ENCODE measurements at regions not wholly inside any gene's neighbourhood (a gene's known extent, or its start where the extent isn't known, plus 50 kb on each side); places are given as distances from the start of the nearest gene placed in this dataset.
"Not testable (repeated sequence)": the region's sequence is repeated elsewhere in the genome, so short reads cannot be mapped to it uniquely, and the experiment has no call there.

DNA sequence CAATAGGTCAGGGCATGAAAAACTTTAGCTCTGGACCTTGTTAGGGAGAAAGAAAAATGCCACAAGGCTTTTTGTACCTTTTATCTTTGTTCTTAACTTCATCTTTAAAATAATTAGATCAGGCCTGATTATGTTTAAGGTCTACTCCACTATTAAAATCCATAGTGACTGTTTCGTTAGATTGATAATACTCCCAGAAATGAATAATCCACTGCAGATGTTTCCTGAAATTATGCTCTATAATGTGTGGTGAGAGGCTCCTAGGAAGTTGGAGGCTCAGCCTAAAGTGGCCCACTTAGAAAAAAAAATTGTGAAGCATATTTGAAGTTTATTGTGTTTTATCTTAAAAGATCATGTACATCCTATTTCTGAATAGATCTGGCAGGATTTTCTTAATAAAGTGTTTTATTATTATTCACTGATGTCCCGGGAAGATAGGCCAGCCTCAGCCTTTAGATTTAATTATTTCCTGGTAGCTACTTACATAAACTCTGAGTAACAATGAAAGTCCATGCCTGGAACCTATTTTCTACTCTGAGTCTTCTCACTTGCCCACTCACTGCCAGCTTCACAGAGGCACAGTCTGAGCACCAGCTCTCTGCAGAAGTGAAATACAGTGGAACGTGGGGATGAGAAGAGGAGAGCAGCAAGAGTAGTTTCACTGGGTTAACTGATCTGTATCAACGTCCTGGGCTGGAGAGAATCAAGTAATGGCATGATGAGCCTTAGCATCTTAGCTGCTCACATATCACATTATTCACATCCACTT lies 126.8 kb upstream of the TMEM170B start:
- ATAC-seq (ENCODE audit: low FRiP score) (no peak), DNase-seq (ENCODE audit: low spot score) (no peak)
- TF ChIP-seq, protein P1, sequence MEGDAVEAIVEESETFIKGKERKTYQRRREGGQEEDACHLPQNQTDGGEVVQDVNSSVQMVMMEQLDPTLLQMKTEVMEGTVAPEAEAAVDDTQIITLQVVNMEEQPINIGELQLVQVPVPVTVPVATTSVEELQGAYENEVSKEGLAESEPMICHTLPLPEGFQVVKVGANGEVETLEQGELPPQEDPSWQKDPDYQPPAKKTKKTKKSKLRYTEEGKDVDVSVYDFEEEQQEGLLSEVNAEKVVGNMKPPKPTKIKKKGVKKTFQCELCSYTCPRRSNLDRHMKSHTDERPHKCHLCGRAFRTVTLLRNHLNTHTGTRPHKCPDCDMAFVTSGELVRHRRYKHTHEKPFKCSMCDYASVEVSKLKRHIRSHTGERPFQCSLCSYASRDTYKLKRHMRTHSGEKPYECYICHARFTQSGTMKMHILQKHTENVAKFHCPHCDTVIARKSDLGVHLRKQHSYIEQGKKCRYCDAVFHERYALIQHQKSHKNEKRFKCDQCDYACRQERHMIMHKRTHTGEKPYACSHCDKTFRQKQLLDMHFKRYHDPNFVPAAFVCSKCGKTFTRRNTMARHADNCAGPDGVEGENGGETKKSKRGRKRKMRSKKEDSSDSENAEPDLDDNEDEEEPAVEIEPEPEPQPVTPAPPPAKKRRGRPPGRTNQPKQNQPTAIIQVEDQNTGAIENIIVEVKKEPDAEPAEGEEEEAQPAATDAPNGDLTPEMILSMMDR (IDR thresholded peaks at IDR 0.05): no peak

DNA sequence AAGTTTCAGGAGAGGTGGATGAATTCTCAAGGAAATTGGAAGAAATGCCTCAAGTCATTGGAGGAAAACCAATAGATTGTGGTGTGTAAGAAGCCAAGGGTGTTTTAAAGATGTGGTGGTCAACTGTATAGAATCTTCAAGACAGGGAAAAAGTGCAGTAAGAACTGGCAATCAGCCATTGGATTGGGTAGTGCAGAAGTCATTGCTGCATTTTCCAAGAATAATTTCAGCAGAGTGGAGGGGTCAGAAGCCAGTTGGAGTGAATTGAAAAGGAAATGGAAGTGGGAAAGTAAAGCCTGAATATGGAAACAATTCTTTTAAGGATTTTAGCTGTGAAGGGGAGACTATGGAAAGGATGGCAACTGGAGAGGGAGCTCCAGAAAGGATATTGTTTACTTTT lies 128.2 kb upstream of the TMEM170B start:
- ATAC-seq (ENCODE audit: low FRiP score) (no peak), DNase-seq (ENCODE audit: low spot score) (no peak)
- TF ChIP-seq, protein P1 (IDR thresholded peaks at IDR 0.05): no peak

DNA sequence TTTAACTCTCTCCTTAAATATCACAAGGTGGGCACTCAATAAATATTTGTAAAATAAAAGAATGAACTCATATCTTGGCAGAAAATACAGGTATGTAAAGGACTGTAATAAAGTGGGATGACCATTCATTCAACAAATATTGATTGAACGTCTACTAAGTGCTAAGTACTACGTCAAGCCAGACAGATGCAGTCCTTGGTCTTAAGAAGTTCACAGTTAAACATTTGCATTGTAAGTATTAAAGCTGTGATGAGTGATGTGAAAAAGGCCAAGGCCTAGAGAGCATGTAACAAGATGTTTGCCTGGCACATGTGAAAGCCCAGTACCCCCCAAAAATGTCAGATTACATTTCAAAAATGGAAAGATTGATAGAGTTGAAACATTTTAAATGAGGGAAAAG lies 130.1 kb upstream of the TMEM170B start:
- no peak for ATAC-seq (ENCODE audit: low FRiP score)
- TF ChIP-seq, protein P1 (IDR thresholded peaks at IDR 0.05): no peak
- DNase-seq (ENCODE audit: low spot score): no peak

DNA sequence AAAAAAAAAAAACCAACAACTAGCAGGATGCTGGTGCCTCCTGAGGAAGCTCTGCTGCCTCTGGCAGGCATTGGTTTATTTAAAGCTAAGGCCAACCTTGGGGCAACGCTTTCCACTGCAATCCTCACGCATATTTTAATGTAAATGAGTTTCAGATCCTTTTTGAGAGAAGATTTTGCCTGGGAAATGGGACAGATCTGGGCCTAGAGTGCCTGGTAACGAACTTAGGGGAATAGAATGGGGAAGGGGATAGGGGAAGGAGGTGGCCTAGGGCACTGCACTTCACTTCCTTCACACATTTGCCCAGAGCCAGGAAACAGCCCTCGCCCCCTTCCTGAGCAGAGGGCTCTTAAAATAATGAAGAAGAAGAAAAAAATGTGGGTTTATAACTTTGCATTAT lies 132.7 kb upstream of the TMEM170B start:
- TF ChIP-seq, protein P1 (IDR thresholded peaks at IDR 0.05): no peak
- ATAC-seq (ENCODE audit: low FRiP score) (no peak), DNase-seq (ENCODE audit: low spot score) (no peak)

DNA sequence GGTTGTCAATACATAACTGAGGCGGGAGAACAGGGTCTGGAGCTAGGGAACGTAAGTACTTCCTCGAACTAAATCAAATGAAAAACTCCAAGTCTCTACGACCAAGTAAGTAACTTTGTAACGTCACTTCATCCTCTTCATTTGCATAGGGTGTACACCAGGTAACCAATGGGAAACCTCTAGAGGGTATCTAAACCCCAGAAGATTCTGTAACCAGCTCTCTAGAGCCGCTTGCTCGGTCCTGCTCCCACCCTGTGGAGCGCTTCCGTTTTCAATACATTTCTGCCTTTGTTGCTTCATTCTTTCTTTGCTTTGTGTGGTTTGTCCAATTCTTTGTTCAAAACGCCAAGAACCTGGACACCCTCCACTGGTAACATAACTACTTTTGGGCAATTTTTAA lies 133.5 kb upstream of the TMEM170B start:
- DNase-seq (ENCODE audit: low spot score) (no peak), ATAC-seq (ENCODE audit: low FRiP score) (no peak)
- TF ChIP-seq, protein P1 (IDR thresholded peaks at IDR 0.05): no peak

DNA sequence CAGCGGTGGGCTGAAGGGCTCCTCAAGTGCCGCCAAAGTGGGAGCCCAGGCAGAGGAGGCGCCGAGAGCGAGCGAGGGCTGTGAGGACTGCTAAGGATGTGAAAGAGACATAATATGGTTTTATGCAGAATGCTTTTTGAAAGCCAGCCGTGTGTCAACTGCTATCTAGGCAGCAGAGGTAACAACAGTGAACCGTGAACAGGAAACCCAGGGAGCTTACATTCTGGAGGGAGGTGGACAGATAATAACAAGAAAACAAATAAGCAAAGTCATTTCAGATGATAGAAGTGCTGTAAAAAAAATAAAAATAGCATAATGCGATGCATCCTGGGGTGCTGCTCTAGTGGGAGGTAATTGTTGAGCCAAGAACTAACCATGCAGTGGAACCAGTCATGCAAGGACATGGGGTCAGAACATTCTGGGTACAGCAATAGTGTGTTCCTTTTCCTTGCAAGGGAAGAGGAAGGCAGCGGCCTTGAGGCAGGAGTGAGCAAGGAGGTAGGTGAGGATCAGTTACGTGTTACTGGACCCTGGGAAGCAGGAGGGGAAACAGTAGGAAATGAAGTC lies 134.4 kb upstream of the TMEM170B start:
- DNase-seq (ENCODE audit: low spot score): no peak
- ATAC-seq (ENCODE audit: low FRiP score): no peak
- TF ChIP-seq, protein P1 (IDR thresholded peaks at IDR 0.05): no peak

DNA sequence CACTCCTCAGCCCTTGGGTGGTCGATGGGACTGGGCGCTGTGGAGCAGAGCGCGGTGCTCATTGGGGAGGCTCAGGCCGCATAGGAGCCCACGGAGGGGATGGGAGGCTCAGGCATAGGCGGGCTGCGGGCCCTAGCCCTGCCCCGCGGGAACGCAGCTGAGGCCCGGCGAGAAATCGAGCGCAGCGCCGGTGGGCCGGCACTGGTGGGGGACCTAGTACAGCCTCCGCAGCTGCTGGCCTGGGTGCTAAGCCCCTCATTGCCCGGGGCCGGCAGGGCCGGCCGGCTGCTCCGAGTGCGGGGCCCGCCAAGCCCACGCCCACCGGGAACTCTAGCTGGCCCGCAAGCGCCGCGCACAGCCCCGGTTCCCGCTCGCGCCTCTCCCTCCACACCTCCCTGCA lies 135.0 kb upstream of the TMEM170B start:
- ATAC-seq (ENCODE audit: low FRiP score); DNase-seq (ENCODE audit: low spot score): not testable (repeated sequence)

DNA sequence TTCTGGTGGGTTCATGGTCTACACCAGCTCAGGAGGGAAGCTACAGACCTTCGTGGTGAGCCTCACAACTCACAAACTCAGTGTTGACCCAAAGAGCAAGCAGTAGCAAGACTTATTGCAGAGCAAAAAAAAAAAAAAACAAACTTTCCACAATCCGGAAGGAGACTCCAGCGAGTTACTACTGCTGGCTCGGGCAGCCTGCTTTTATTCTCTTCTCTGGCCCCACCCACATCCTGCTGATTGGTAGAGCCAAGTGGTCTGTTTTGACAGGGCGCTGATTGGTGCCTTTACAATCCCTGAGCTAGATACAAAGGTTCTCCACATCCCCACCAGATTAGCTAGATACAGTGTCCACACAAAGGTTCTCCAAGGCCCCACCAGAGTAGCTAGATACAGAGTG lies 135.6 kb upstream of the TMEM170B start:
- DNase-seq (ENCODE audit: low spot score); ATAC-seq (ENCODE audit: low FRiP score): not testable (repeated sequence)

Measured in omental fat pad (tissue), 3 donors.